Thymus (tissue), 11 donors: ENCODE measurements at regions not wholly inside any gene's neighbourhood (a gene's known extent, or its start where the extent isn't known, plus 50 kb on each side); places are given as distances from the start of the nearest gene placed in this dataset.
A peak's percentile ranks its signal among the peaks of the same experiment; 100 is the strongest.

ENCODE experiments used
- DNase-seq, 9 donors: peaks; one replicate each; pipeline ENCODE4 v3.0.0-alpha.2; 2013; ENCODE audit warnings: low spot score in 9 of 9, low read depth in 6 of 9, missing footprints in 1 of 9
- H3K27ac ChIP-seq, 2 donors: one replicate each; pipeline ENCODE4 v1.5.1; 2013; ENCODE audit warnings: control low read depth in 1 of 2, low read depth in 1 of 2, low read length in 1 of 2, mild to moderate bottlenecking in 1 of 2, moderate library complexity in 1 of 2
- H3K27me3 ChIP-seq, 2 donors: one replicate each; pipeline ENCODE4 v1.5.1; 2013; ENCODE audit warnings: low read length in 1 of 2; ENCODE audit not compliant: control insufficient read depth in 2 of 2, insufficient read depth in 1 of 2
- H3K36me3 ChIP-seq, 2 donors: one replicate each; pipeline ENCODE4 v1.5.1; 2013; ENCODE audit warnings: low read length in 1 of 2, mild to moderate bottlenecking in 1 of 2, moderate library complexity in 1 of 2; ENCODE audit not compliant: control insufficient read depth in 2 of 2, insufficient read depth in 2 of 2
- H3K4me1 ChIP-seq, 2 donors: one replicate each; pipeline ENCODE4 v1.5.1; 2013; ENCODE audit warnings: low read length in 2 of 2; ENCODE audit not compliant: control insufficient read depth in 2 of 2, insufficient read depth in 2 of 2
- H3K4me3 ChIP-seq, 2 donors: one replicate each; pipeline ENCODE4 v1.5.1; 2013; ENCODE audit warnings: low read length in 2 of 2, control low read depth in 1 of 2, mild to moderate bottlenecking in 1 of 2
- H3K9me3 ChIP-seq, 2 donors: one replicate each; pipeline ENCODE4 v1.5.1; 2013; ENCODE audit warnings: low read length in 1 of 2, mild to moderate bottlenecking in 1 of 2; ENCODE audit not compliant: control insufficient read depth in 2 of 2, insufficient read depth in 1 of 2
- WGBS: extraction: QIAGEN DNeasy Blood & Tissue Kit; methylation state at CpG from one replicate; pipeline ENCODE4 v1.1.7; 2013; 5-methylcytosine and 5-hydroxymethylcytosine counted together
- donor health status: healthy.

DNA sequence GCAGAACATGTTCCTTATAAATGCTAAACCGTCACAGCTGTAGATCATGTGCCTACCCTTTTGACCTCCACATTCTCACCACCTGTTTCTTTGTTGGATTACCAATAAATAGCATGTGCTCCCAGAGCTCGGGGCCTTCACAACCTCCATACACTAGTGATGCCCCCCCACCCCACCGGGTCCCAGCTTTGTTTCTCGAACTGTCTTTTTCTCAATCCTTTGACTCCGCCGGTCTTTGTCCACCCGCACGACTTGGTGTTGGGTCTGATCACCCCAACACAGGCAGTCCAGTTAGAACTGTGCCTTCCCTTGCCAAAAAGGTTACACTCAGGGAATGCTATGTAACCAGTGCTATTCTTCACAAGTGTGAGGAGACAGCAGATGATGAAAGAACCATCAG lies 485.9 kb upstream of the C9orf72 start:
- Histone ChIP-seq H3K9me3 (no peaks in the 10 kb centered on the region), H3K27me3 (no peaks in the 10 kb centered on the region), H3K27ac (no peak overlapping the region), H3K4me3 (no peak overlapping the region), H3K36me3 (no peaks in the 10 kb centered on the region), H3K4me1 (no peaks in the 10 kb centered on the region)
- DNase-seq: no peak
- 97% methylated on average over 8 of the region's 8 CpGs for WGBS

DNA sequence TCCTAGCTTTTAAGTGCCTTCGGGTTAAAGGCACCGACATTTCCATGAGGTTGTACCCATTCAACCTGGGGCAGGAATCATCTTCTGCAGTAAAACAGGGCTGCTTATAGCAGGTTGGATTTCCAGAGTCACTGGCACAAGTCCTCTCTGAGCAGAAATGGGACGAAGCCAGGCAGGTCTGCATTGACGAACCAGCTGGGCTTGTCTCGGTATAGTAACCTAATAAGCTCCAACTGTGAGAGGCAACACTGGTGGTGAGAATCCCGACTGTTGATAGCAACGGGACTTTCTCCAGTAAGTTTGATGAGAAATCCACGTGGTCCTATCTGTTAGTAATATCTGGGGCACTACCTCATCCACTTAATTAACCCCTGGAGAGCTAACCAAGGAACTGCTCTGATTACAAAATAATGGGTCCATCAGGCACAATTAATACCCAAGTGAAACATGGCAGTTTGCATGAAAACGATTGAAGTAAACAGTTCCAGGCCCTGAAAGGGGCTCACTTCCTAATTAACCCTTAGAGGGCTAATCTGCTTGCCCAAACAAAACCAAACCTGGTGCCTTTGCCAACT lies 491.0 kb upstream of the C9orf72 start:
- H3K4me3 ChIP-seq: no peak overlapping the region
- no peaks in the 10 kb centered on the region for H3K36me3 ChIP-seq
- no peak for DNase-seq
- no peak overlapping the region for H3K27ac ChIP-seq
- WGBS: 82% methylated on average over 9 of the region's 9 CpGs
- H3K27me3 ChIP-seq: no peaks in the 10 kb centered on the region
- H3K4me1 ChIP-seq: no peaks in the 10 kb centered on the region
- no peaks in the 10 kb centered on the region for H3K9me3 ChIP-seq

DNA sequence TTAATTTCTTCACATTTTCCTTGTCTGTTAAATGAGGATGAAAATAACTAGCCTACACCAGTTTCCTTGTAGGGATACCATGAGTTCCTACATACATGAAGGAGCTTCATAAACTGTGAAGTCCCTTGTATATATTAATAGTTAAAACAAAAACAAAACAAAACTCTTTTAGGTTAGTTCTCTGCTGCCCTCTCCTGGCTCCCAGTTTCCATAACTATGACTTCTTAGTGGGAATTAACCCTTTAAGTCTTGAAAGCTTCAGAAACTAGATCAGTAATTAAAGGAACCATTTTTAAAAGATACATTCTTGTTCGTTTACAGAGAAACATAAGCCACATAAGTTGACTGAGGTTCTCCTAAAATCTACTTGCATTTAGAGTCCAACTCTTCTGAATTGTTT lies 500.0 kb upstream of the C9orf72 start:
- WGBS: 44% methylated on average over 1 of the region's 1 CpG
- no peaks in the 10 kb centered on the region for H3K27me3 ChIP-seq
- no peaks in the 10 kb centered on the region for H3K9me3 ChIP-seq
- no peaks in the 10 kb centered on the region for H3K4me1 ChIP-seq
- peak in 2 of 9 donors; percentile 3 to 29 for DNase-seq
- H3K27ac ChIP-seq: no peak overlapping the region
- no peak overlapping the region for H3K4me3 ChIP-seq
- H3K36me3 ChIP-seq: no peaks in the 10 kb centered on the region

DNA sequence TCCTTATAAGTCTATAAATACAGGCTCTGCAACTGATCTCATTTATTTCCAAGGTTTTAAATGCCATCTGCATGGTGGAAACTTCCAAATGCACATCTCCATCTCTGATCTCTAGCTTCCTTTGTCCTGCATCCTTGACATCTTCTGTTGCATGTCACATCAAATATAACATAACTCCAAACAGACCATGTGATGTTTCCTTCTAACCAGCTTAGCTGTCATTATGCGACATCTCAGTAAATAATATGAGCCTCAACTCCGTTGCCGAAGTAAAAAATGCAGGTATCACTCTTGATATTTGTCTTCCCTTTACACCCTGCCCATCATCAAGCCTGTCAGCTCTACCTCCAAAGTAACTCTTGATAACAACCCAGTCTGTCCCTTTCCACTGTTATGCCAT lies 506.4 kb upstream of the C9orf72 start:
- Histone ChIP-seq H3K9me3 (no peaks in the 10 kb centered on the region), H3K4me3 (no peak overlapping the region), H3K36me3 (no peaks in the 10 kb centered on the region), H3K27ac (no peak overlapping the region), H3K27me3 (no peaks in the 10 kb centered on the region), H3K4me1 (no peaks in the 10 kb centered on the region)
- DNase-seq: no peak
- 94% methylated on average over 3 of the region's 3 CpGs for WGBS

DNA sequence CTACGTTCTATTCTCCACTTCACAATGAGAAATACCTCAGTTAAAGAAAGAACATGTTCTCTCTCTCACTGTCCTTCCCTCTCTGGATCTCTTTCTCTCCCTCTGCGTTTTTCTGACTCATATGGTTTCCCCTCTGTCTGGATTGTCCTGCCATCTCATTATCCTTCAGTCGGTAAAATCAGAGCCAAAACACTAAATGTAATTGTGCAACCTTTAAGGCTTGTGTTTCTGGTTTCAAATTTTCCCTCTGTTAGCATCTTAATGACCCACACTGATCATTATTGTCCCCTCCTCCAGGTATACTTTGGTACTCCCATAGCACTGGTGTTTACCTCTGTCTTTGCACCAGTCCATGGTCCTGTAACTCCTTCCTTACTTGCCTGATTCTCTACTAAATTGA lies 509.4 kb upstream of the C9orf72 start:
- Histone ChIP-seq H3K27me3 (no peaks in the 10 kb centered on the region), H3K4me1 (no peaks in the 10 kb centered on the region), H3K4me3 (no peak overlapping the region), H3K27ac (no peak overlapping the region), H3K9me3 (no peaks in the 10 kb centered on the region), H3K36me3 (no peaks in the 10 kb centered on the region)
- DNase-seq: no peak
- 84% methylated on average over 3 of the region's 3 CpGs for WGBS

DNA sequence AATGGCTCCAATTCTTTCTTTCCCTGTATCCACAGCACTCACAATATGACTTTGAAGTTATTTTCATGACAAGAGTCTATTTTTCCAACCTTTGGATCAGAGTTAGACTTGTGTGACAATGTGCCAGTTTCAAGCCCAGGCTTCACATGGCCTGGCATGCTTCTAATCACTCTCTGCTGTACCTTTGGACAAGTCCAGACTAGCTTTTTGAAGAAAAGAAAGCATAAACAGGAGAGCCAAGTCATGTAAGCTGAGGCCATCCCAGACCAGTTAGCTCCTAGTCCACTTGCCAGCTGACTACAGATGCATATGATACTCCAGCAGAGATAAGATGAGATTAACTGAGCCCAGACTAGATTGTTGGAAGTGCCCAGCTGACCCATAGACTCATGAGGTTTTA lies 513.6 kb upstream of the C9orf72 start:
- Histone ChIP-seq H3K36me3 (no peaks in the 10 kb centered on the region), H3K9me3 (no peaks in the 10 kb centered on the region), H3K4me1 (no peaks in the 10 kb centered on the region), H3K4me3 (no peak overlapping the region), H3K27ac (no peak overlapping the region), H3K27me3 (no peaks in the 10 kb centered on the region)
- DNase-seq: no peak

DNA sequence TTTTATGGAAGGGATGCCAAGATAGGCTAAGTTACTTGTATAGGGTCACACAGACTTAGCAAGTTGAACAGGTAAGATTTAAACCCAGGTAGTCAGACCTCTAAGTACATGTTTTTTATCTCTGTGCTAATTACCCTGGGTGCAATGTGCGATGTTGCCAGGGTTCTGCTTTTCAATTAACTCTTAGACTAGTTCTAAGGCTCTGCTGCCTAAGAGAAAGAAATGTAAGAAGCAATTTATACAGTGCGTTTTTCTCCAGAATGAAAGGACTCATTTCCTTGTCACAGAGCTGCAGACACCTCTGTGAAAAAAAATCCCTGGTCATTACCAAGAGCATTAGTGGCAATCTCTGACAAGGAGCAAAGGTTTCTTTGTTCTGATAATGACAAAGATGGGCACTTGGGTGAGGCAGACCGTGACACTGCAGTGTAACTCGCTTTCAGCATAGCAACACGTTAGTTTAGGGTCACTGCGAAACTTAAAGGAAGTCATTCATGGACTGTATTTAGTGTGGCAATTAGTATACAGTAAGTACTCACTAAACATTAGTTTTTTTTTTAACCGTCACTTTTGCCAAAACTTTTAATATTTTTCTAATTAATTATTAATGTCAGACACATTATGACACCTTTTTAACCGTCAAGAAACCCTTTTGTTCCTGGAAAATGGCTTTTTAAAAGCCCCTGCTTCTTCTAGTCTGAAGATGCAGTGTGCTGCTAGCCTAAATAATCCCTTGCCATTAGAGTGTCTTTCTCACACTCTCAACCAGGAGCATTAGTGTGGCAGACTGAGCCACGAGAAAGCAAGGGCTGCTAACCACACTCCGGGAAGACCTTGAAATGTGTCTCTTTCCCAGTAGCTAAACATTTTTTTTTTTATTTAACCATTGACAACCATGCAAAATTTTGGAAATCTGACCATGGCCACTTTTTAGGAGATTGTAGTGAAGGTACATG lies 520.0 kb upstream of the C9orf72 start:
- Histone ChIP-seq H3K27ac (no peak overlapping the region), H3K27me3 (no peaks in the 10 kb centered on the region), H3K9me3 (no peaks in the 10 kb centered on the region), H3K4me1 (no peaks in the 10 kb centered on the region), H3K4me3 (no peak overlapping the region), H3K36me3 (no peaks in the 10 kb centered on the region)
- no peak for DNase-seq
- 82% methylated on average over 10 of the region's 10 CpGs for WGBS

DNA sequence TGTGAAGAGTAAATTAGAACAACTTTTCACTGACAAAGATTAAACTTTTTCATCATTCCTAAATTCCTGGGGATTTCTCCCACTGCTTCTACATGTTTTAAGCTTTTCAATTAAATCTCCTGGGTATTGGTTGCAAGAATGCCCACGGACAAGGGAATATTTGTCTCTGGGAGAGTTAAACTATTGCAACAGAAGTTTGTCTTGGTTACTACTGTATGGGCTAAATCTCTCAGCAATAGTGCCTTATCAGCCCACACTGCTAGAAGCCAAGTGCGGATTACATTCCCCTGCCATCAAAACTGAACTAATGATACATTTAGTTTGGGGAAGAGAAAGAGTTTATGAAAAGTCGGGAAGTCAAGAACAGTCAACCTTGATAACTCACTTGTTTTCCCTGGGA lies 528.2 kb upstream of the C9orf72 start:
- no peaks in the 10 kb centered on the region for H3K9me3 ChIP-seq
- H3K27me3 ChIP-seq: no peaks in the 10 kb centered on the region
- DNase-seq: no peak
- no peaks in the 10 kb centered on the region for H3K4me1 ChIP-seq
- no peak overlapping the region for H3K4me3 ChIP-seq
- 86% methylated on average over 3 of the region's 3 CpGs for WGBS
- H3K27ac ChIP-seq: no peak overlapping the region
- no peaks in the 10 kb centered on the region for H3K36me3 ChIP-seq

DNA sequence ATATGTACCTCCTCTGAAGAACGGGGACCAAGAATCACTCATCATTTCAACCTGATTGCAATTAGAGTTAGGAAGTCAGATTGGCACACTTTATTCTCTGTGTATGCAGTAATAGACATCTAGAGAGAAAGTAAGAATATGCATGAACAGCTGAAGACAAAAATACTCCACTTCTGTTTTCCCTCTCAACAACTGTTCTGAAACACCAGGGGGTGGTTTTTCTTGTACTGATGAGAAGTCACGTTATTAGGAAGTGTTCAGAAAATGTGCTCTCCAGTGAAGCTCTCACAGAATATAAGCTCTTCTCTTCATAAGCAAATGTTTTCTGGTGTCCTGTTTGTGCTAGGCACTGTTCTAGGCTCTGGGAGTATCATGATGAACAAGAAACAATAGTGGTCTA lies 531.7 kb upstream of the C9orf72 start:
- no peaks in the 10 kb centered on the region for H3K27me3 ChIP-seq
- no peak overlapping the region for H3K27ac ChIP-seq
- no peaks in the 10 kb centered on the region for H3K9me3 ChIP-seq
- DNase-seq: no peak
- H3K36me3 ChIP-seq: no peaks in the 10 kb centered on the region
- H3K4me3 ChIP-seq: no peak overlapping the region
- no peaks in the 10 kb centered on the region for H3K4me1 ChIP-seq
- WGBS: 76% methylated on average over 2 of the region's 2 CpGs
